ENCODE measurements at regions not wholly inside any gene's neighbourhood (a gene's known extent, or its start where the extent isn't known, plus 50 kb on each side); places are given as distances from the start of the nearest gene placed in this dataset.

GRCh38 chr2:223197046-223197445 lies 145.1 kb downstream of the KCNE4 start:
- Histone ChIP-seq H3K27ac (ENCODE audit: low read depth in 1 of 2, low read length in 2 of 2) (no peak overlapping the region), H3K27me3 (ENCODE audit: control insufficient read depth in 4 of 4, insufficient read depth in 4 of 4, low read length in 3 of 4) (peaks cover 0 to 2% (median 0%) of the 10 kb centered on the region in 4 donors), H3K9ac (ENCODE audit: low read depth in 1 of 2, low read length in 2 of 2) (no peak overlapping the region), H3K4me3 (ENCODE audit: low read depth in 1 of 3, low read length in 3 of 3) (no peak overlapping the region), H3K4me1 (ENCODE audit: control insufficient read depth in 4 of 4, insufficient read depth in 4 of 4, low read length in 3 of 4) (no peaks in the 10 kb centered on the region), H3K9me3 (ENCODE audit: control insufficient read depth in 4 of 4, low read length in 3 of 4) (no peaks in the 10 kb centered on the region), H3K36me3 (ENCODE audit: control insufficient read depth in 4 of 4, insufficient read depth in 3 of 4, low read depth in 1 of 4, low read length in 3 of 4) (no peaks in the 10 kb centered on the region)
- DNase-seq (ENCODE audit: low spot score): no peak
- WGBS: 71% methylated on average over 2 of the region's 2 CpGs
- no peak for TF ChIP-seq EGR1 (IDR thresholded peaks at IDR 0.05; ENCODE audit: low read depth in 2 of 2)
- no peak for TF ChIP-seq JUND (IDR thresholded peaks at IDR 0.05)
- TF ChIP-seq ATF3 (IDR thresholded peaks at IDR 0.05): no peak
- TF ChIP-seq SP1 (IDR thresholded peaks at IDR 0.05): no peak
- no peak for TF ChIP-seq CTCF (IDR thresholded peaks at IDR 0.05; ENCODE audit: low read depth, low read length, missing input control)
- no peak for TF ChIP-seq HNF4G (IDR thresholded peaks at IDR 0.05)

- no peak overlapping the region for H3K27ac ChIP-seq (ENCODE audit: low read depth in 1 of 2, low read length in 2 of 2)
- WGBS: 80% methylated on average over 5 of the region's 5 CpGs
- no peak overlapping the region for H3K9ac ChIP-seq (ENCODE audit: low read depth in 1 of 2, low read length in 2 of 2)
- H3K27me3 ChIP-seq (ENCODE audit: control insufficient read depth in 4 of 4, insufficient read depth in 4 of 4, low read length in 3 of 4): peaks cover 0 to 2% (median 0%) of the 10 kb centered on the region in 4 donors
- no peaks in the 10 kb centered on the region for H3K4me1 ChIP-seq (ENCODE audit: control insufficient read depth in 4 of 4, insufficient read depth in 4 of 4, low read length in 3 of 4)
- H3K4me3 ChIP-seq (ENCODE audit: low read depth in 1 of 3, low read length in 3 of 3): no peak overlapping the region
- H3K36me3 ChIP-seq (ENCODE audit: control insufficient read depth in 4 of 4, insufficient read depth in 3 of 4, low read depth in 1 of 4, low read length in 3 of 4): no peaks in the 10 kb centered on the region
- TF ChIP-seq EGR1 (IDR thresholded peaks at IDR 0.05; ENCODE audit: low read depth in 2 of 2) (no peak), FOXA1 (IDR thresholded peaks at IDR 0.05) (no peak), MAX (IDR thresholded peaks at IDR 0.05) (no peak), ATF3 (IDR thresholded peaks at IDR 0.05) (no peak), SP1 (IDR thresholded peaks at IDR 0.05) (no peak), HNF4G (IDR thresholded peaks at IDR 0.05) (no peak), RXRA (IDR thresholded peaks at IDR 0.05) (no peak), TAF1 (conservative IDR thresholded peaks at IDR 0.05) (no peak), JUND (IDR thresholded peaks at IDR 0.05) (no peak), ZBTB33 (IDR thresholded peaks at IDR 0.05) (no peak), CTCF (IDR thresholded peaks at IDR 0.05; ENCODE audit: low read depth, low read length, missing input control) (no peak), NR2F2 (IDR thresholded peaks at IDR 0.05) (no peak), GABPA (IDR thresholded peaks at IDR 0.05 in 1 of 2, conservative IDR thresholded peaks at IDR 0.05 in 1 of 2) (no peak)
- no peak for DNase-seq (ENCODE audit: low spot score)
- no peaks in the 10 kb centered on the region for H3K9me3 ChIP-seq (ENCODE audit: control insufficient read depth in 4 of 4, low read length in 3 of 4)
Measured at GRCh38 chr2:223199531-223200515, 147.8 kb downstream of the KCNE4 start.

Measured in liver (tissue), 8 donors.